ENCODE measurements at regions not wholly inside any gene's neighbourhood (a gene's known extent, or its start where the extent isn't known, plus 50 kb on each side); places are given as distances from the start of the nearest gene placed in this dataset.
A peak's percentile ranks its signal among the peaks of the same experiment; 100 is the strongest.
"Not testable (repeated sequence)": the region's sequence is repeated elsewhere in the genome, so short reads cannot be mapped to it uniquely, and the experiment has no call there.

- DNase-seq (ENCODE audit: low read depth in 2 of 2) = no peak
Observed at GRCh38 chr15:75100679-75101078, 77.3 kb downstream of the PPCDC start.

- DNase-seq (ENCODE audit: low read depth in 2 of 2) = peak; percentile 32 to 42
Observed at GRCh38 chr15:75104804-75105557, 81.6 kb downstream of the PPCDC start.

- DNase-seq (ENCODE audit: low read depth in 2 of 2) = no peak
Observed at GRCh38 chr15:75107516-75107907, 84.1 kb downstream of the PPCDC start.

DNA sequence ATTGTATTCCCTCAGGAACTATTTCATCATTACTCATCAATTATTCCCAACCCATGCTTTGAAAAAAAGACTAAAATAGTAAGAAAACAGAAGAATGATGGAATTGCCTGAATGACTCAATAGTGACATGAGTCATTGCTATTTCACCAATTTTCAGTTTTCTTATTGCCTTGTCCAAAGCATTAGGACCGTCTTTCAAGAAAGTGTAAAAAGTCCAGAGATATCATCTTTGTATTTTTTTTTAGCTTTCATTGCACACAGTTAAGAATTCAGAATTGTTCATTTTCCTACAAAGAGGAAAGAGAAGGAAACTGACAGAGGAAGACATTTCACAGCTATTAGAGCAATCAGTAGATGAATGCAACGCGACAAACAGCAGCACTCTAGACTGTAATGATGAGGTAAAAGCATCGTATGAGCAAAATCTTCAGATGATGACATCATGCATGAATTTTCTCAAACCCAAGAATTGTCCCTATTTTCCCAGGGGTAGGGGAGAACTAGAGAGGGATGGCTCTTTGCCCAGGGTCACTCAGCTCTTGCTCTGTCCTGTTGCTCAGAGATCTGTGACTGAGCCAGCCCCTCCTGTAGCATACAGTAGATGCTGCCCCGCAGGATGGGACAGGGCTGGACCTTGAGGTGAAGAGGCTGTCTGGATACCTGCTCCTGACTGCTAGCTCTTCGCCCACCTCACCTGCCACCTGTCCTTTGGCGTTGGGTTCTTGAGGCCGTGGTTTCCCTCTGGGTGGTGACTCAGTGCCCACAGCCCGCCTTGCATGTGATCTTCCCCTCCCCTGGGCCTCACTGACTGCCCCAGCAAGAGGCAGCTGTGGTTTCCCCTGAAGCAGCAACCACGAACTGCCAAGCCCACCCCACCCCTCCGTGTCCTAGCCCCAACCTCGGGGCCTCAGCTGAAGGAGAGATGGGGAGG is 84.8 kb downstream of the PPCDC start:
- peak; percentile 72 to 77 for DNase-seq (ENCODE audit: low read depth in 2 of 2)

GRCh38 chr15:75109021-75109735 is 85.8 kb downstream of the PPCDC start:
- DNase-seq (ENCODE audit: low read depth in 2 of 2) = no peak

DNA sequence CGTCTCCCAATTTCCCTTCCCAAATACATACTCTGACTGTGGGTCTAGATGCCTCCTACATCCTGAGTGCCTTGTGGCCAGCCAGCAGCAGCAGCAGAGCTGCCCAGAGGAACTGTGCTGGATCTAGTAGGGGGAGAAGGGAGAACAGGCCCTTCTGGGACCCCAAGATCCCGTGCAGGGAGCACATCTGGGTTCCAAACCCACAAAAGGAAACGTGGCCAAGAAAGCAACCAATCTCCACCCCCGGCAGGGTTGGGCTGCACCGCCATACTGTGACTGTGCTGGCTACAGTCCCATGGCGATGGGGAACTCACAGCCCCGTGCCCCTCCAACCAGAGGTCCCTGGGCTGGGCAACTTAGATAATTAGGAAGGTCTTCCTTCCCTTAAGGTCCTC is 86.3 kb downstream of the PPCDC start:
- no peak for DNase-seq (ENCODE audit: low read depth in 2 of 2)

GRCh38 chr15:75112278-75112847 is 89.0 kb downstream of the PPCDC start:
- DNase-seq (ENCODE audit: low read depth in 2 of 2) = no peak

DNA sequence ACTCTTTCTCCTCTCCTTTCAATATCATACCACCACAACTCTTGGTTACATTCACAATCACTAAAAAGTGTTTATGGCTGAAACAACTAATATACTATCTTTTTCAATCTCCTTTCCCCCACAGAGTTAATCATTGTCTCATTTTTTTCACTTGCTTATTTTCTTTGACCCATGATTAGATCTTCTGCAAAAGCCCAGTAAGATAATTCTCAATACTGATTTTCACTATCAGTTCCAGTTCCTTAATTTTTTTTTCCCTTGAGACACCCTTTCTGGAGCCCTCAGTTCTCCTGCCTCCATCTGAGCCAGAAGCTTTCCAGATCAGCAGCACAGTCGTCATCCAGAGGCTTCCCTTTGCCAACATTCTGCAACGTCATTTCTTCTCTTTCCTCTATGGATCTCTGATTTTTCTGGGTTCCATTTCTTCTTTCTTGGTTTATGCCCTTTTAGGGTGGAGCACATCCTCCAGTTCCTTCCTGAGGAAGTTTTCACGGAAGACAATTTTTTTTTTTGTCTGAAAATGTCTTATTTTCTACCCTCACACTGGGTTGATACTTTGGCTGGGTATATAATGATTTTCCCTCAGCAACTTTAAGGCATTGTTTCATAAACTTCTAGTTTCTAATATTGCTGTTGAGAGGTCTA is 88.7 kb upstream of the C15orf39 start:
- no peak for DNase-seq (ENCODE audit: low read depth in 2 of 2)

- DNase-seq (ENCODE audit: low read depth in 2 of 2) = no peak
Observed at GRCh38 chr15:75114327-75114726, 87.4 kb upstream of the C15orf39 start.

GRCh38 chr15:75114796-75115195 is 86.9 kb upstream of the C15orf39 start:
- no peak for DNase-seq (ENCODE audit: low read depth in 2 of 2)

- not testable (repeated sequence) for DNase-seq (ENCODE audit: low read depth in 2 of 2)
Observed at GRCh38 chr15:75115411-75115913, 86.2 kb upstream of the C15orf39 start.

DNA sequence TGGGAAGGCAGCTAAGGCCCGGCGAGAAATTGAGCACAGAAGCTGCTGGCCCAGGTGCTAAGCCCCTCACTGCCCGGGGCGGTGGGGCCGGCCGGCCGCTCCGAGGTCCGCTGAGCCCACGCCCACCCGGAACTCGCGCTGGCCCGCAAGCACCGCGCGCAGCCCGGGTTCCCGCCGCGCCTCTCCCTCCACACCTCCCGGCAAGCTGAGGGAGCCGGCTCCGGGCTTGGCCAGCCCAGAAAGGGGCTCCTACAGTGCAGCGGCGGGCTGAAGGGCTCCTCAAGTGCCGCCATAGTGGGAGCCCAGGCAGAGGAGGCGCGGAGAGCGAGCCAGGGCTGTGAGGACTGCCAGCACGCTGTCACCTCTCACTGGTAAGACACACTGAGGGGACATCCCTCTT is 85.5 kb upstream of the C15orf39 start:
- not testable (repeated sequence) for DNase-seq (ENCODE audit: low read depth in 2 of 2)

GRCh38 chr15:75117993-75118392 is 83.7 kb upstream of the C15orf39 start:
- DNase-seq (ENCODE audit: low read depth in 2 of 2) = no peak

- DNase-seq (ENCODE audit: low read depth in 2 of 2) = not testable (repeated sequence)
Observed at GRCh38 chr15:75119312-75119711, 82.4 kb upstream of the C15orf39 start.

DNA sequence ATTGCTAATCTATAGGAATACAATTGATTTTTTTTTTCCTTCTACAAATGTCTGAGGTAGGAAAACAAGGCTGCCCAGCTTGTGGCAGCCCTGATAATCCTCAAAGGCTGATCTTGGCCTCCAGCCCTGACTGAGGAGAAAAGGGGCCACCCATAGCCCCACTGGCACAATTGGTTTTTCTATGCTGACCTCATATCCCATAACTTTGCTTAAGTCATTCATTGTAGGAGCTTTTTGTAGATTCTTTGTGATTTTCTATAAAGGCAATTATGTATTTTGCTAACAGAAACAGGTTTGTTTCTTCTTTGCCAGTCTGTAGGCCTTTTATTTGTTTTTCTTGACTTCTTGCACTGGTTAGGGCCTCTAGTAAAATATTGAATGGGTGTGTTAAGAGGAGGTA is 80.2 kb upstream of the C15orf39 start:
- DNase-seq (ENCODE audit: low read depth in 2 of 2) = no peak

GRCh38 chr15:75123395-75123794 is 78.3 kb upstream of the C15orf39 start:
- DNase-seq (ENCODE audit: low read depth in 2 of 2) = no peak

- DNase-seq (ENCODE audit: low read depth in 2 of 2) = not testable (repeated sequence)
Observed at GRCh38 chr15:75124278-75124677, 77.4 kb upstream of the C15orf39 start.

DNA sequence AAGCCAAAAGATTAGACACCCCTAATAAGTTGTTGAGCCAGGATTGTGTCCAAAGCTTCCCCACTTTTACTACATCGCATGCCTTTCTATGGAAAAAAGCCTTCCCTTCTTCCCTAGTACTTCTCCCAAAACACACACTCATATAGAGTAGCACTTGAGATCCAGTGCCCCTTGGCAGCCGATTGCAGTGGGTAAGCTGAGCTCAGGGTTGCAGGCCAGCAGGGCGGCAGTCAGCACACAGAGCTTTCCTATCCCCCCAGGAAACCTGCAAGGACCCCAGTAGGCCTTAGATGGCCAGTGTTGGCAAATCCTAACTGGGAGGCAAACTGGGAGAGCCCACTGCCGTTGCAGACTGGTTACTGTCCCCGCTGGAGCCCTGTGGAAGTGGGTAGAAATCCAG is 75.7 kb upstream of the C15orf39 start:
- DNase-seq (ENCODE audit: low read depth in 2 of 2) = no peak

- no peak for DNase-seq (ENCODE audit: low read depth in 2 of 2)
Observed at GRCh38 chr15:75126864-75127580, 74.7 kb upstream of the C15orf39 start.

DNA sequence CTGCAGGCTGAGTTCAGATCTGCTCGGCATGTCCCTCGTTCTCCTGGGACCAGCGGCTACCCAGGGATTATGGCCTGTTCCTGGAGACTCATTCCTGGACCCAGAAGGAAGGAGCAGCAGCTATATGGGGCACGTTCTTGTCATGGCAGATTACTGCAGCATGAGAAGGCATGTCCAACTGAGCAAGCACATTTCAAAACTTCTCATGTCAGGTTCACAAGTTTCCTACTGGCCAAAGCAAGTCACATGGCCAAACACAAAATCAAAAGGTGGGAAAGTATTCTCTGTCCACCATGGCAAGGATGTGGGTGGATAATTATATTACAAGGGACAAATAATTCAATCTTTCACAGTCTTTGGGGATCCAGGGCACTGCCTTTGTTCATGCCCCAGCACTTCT is 71.9 kb upstream of the C15orf39 start:
- DNase-seq (ENCODE audit: low read depth in 2 of 2) = no peak

GRCh38 chr15:75131269-75131643 is 70.4 kb upstream of the C15orf39 start:
- DNase-seq (ENCODE audit: low read depth in 2 of 2) = no peak

Measured in stimulated activated CD8-positive, alpha-beta memory T cell treated with anti-CD3 and anti-CD28 coated beads, Interleukin-15, amount 100 ng/mL, for 48 hours (primary cell).